22Rv1 (cell line): ENCODE measurements at regions not wholly inside any gene's neighbourhood (a gene's known extent, or its start where the extent isn't known, plus 50 kb on each side); places are given as distances from the start of the nearest gene placed in this dataset.

Source experiments
- ZFX ChIP-seq: fragments of 450-650 bp; IDR thresholded peaks from 2 replicates; pipeline ENCODE4 v1.6.1; 2017; ENCODE audit warnings: antibody characterized with exemption, borderline replicate concordance
- TF ChIP-seq, protein P1 (sequence below): fragments of 450-650 bp; IDR thresholded peaks from 2 replicates; pipeline ENCODE4 v1.5.1; 2017; ENCODE audit warnings: mild to moderate bottlenecking

DNA sequence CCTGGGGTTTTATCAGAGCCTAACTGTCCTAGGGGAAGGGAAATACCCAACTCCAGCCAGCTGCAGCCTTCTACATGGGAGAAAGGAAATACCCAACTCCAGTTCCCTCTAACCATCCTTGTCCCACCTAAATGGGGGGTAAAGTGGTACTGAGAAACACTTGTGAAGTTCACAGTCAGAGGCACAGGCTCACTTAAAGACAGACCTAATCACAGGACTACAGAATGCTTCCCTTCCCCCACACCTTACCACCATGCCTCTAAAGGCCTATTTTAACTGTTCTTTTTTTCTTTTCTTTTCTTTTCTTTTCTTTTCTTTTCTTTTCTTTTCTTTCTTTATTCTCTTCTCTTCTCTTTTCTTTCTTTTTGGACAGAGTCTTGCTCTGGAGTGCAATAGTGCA lies 324.6 kb downstream of the SPATA17 start:
- TF ChIP-seq, protein P1, sequence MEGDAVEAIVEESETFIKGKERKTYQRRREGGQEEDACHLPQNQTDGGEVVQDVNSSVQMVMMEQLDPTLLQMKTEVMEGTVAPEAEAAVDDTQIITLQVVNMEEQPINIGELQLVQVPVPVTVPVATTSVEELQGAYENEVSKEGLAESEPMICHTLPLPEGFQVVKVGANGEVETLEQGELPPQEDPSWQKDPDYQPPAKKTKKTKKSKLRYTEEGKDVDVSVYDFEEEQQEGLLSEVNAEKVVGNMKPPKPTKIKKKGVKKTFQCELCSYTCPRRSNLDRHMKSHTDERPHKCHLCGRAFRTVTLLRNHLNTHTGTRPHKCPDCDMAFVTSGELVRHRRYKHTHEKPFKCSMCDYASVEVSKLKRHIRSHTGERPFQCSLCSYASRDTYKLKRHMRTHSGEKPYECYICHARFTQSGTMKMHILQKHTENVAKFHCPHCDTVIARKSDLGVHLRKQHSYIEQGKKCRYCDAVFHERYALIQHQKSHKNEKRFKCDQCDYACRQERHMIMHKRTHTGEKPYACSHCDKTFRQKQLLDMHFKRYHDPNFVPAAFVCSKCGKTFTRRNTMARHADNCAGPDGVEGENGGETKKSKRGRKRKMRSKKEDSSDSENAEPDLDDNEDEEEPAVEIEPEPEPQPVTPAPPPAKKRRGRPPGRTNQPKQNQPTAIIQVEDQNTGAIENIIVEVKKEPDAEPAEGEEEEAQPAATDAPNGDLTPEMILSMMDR: no peak
- TF ChIP-seq ZFX: no peak
